ENCODE measurements at regions not wholly inside any gene's neighbourhood (a gene's known extent, or its start where the extent isn't known, plus 50 kb on each side); places are given as distances from the start of the nearest gene placed in this dataset.

- DNase-seq (ENCODE audit: low read depth in 2 of 2), result peak in 1 of 2 donors; percentile 48
Measured at GRCh38 chr1:59146651-59147358, 150.1 kb upstream of the FGGY start.

- DNase-seq (ENCODE audit: low read depth in 2 of 2), result no peak
Measured at GRCh38 chr1:59149435-59149834, 147.5 kb upstream of the FGGY start.

- no peak for DNase-seq (ENCODE audit: low read depth in 2 of 2)
Measured at GRCh38 chr1:59150577-59151386, 146.1 kb upstream of the FGGY start.

DNA sequence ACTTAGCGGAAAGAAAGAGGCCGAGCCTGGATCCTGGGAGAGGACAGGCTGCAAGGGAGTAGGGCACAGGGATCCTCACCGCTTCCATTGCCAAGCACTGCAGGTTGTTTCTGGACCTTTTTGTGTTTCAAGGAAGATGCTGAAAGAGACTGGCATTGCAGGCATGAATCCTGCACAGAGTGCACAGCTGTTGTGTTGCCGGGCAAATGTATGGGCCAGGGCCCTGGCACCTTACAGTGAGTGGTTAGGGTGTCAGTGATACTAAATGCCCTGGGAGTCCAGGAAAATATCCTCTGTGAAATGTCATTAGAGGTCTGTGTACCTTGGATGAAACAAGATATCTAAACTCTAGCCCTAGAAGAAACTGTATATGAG lies 145.5 kb upstream of the FGGY start:
- DNase-seq (ENCODE audit: low read depth in 2 of 2), result no peak

DNA sequence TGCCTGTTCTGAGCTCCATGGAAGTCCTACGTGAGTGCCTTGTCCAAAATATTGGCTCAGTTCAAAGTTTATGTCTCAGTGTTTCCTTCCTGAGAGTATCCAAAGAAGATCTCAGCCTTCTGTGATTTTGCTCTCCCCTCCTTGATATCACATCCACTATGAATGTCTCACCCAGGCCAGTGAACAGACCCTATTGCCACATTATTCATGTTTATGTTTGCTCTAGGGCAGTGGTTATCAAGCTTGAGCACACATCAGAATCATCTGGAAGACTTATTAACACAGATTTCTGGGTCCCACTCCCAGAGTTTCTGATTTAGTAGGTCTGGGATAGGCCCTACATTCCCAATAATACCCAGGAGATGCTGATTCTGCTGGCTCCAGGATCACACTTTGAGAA lies 145.0 kb upstream of the FGGY start:
- DNase-seq (ENCODE audit: low read depth in 2 of 2), result no peak

- no peak for DNase-seq (ENCODE audit: low read depth in 2 of 2)
Measured at GRCh38 chr1:59152511-59152910, 144.4 kb upstream of the FGGY start.

- DNase-seq (ENCODE audit: low read depth in 2 of 2), result no peak
Measured at GRCh38 chr1:59154401-59154800, 142.5 kb upstream of the FGGY start.

GRCh38 chr1:59155351-59155750 lies 141.5 kb upstream of the FGGY start:
- no peak for DNase-seq (ENCODE audit: low read depth in 2 of 2)

DNA sequence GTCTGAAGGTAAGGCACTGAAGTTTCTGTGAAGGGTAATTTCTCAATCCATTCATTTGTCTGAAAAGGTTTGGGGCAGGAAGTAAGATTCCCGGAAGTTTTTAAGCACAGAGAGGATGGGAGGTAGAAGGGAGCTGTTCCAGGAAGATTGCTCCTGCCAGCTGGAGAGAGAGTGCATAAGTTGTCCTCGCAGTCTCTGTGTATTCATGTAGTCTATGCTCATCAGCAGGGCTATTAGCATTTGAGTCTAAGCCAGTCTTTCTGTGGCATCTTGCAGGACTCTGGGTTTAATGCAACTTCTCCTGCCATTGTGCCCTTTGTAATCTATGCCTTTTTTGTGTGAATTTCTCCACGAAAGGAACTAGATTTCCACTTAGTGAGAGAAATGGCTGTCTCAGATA lies 140.8 kb upstream of the FGGY start:
- DNase-seq (ENCODE audit: low read depth in 2 of 2), result no peak

GRCh38 chr1:59156526-59157199 lies 140.2 kb upstream of the FGGY start:
- DNase-seq (ENCODE audit: low read depth in 2 of 2), result no peak

- DNase-seq (ENCODE audit: low read depth in 2 of 2), result no peak
Measured at GRCh38 chr1:59158321-59158720, 138.6 kb upstream of the FGGY start.

- DNase-seq (ENCODE audit: low read depth in 2 of 2), result no peak
Measured at GRCh38 chr1:59159557-59160203, 137.2 kb upstream of the FGGY start.

GRCh38 chr1:59161136-59161535 lies 135.8 kb upstream of the FGGY start:
- no peak for DNase-seq (ENCODE audit: low read depth in 2 of 2)

DNA sequence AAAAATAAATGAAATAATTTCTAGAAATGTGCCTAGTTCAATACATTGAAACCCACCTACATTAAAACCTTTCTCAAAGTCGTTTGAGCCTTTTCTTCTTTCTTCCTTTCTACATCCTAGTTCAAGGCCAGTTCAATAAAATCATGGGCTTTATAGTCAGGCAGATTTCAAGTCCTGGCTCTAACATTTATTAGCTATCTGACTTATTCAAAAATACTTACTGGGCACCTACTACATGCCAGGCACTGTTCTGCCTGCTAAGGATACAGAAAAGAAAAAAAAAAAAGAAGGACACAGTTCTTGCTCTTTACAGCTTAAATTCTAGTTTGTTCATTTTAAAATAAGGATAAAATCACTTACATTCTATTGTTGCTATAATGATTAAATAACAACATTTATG lies 134.2 kb upstream of the FGGY start:
- no peak for DNase-seq (ENCODE audit: low read depth in 2 of 2)

DNA sequence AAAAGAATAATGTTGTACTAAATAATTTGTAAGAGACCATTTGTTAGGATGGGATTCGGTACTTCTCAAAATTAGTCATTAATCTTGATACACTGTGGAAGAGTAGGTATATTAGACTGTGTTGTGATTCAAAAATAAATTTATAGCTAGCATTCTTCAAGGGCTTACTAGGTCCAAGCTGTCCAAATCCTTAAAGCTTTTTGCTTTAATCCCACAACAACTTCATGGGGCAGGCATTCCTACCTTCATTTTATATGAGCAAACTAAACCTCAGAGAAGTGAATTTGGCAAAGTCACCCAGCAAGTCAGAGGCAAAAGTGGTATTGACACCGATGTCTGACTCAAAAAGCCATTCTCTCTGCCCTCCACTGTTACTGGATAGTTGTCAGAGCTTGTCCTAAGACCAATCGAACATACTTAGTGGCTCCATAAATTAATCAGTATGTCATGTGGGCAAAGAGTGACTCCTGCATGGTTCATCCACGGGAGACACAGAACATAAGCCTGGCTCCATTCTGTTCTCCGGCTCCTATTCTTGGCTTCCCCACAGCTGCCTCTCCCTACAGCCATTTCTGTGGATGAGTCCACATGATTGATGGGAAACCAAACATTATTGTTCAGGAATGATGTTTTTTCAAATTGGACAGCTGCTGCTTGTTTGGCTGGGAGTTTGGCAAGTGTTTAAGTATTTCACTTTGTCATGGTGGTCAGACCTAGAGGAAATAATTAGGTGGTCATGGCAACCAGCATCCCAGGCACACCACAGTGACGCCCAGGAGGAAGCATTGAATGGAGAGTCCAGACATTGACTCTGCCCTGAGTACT lies 133.4 kb upstream of the FGGY start:
- DNase-seq (ENCODE audit: low read depth in 2 of 2), result no peak

DNA sequence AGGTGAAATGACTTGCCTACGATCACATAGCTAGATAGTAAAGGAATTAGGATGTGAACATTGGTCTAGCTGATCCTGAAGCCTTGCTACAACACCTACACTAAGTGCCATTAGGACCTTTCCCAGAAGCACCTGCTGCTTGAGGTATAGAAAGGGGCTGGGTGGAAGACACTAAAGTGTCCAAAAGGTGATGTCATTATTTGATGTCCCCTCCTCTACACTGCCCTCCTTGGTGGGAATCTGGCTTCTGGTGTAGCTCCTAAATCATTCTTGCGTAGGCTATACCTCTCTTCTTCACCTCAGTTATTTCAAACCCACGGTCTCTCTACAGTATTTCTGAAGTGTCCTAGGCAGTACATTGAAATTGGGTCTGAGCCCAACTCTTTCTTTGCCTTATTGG lies 132.5 kb upstream of the FGGY start:
- DNase-seq (ENCODE audit: low read depth in 2 of 2), result no peak

- no peak for DNase-seq (ENCODE audit: low read depth in 2 of 2)
Measured at GRCh38 chr1:59165353-59165752, 131.5 kb upstream of the FGGY start.

- DNase-seq (ENCODE audit: low read depth in 2 of 2), result no peak
Measured at GRCh38 chr1:59169703-59170102, 127.2 kb upstream of the FGGY start.

DNA sequence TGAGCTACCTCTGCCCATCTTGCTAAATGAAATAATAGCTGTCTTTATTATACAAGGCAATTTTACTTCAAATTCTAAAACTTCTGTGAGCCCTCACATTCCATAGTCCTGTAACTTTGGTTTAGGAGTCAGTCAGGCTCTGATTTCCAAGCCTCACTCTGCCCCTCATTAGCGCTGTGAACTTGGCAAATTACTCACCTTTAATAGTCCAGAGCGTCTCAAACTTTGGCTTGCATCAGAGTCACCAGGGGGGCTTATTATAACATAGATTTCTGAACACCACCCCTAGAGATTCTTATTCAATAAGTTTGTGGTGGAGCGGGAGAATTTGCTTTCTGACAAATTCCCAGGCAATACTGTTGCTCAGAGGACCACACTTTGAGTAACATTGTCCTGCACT lies 126.2 kb upstream of the FGGY start:
- no peak for DNase-seq (ENCODE audit: low read depth in 2 of 2)

DNA sequence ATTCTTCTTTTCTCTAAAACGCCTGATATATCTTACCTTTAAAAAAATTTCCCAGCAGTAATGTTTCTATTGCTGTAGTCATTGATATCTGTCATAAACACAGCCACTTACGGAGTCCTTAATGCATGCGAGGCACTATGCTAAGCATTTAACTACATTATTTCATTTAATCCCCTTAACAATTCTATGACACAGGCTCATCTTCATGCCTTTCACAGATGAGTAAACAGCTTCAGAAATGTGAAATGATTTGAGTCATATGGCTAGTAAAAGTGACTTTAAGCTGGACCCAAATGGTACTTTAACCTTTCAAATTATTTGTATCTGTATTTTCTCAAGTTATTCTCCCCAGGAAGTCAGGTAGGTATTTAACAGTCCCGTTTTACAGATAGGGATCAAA lies 125.1 kb upstream of the FGGY start:
- DNase-seq (ENCODE audit: low read depth in 2 of 2), result no peak

GRCh38 chr1:59172693-59173092 lies 124.2 kb upstream of the FGGY start:
- no peak for DNase-seq (ENCODE audit: low read depth in 2 of 2)

- no peak for DNase-seq (ENCODE audit: low read depth in 2 of 2)
Measured at GRCh38 chr1:59173721-59174120, 123.2 kb upstream of the FGGY start.
